KBM-7 (cell line): ENCODE measurements at regions not wholly inside any gene's neighbourhood (a gene's known extent, or its start where the extent isn't known, plus 50 kb on each side); places are given as distances from the start of the nearest gene placed in this dataset.

Experiments used
- DNase-seq: peaks from one replicate; pipeline ENCODE4 v3.0.0-alpha.2; 2015
- in situ Hi-C: fragments of 300-500 bp; cut with MboI; formaldehyde crosslinking; loops from 2 replicates; pipeline ENCODE4 v1.14.3; 2020; ENCODE audit warnings: low sequenced_read_pairs, low pct_unique_long_range_greater_than_20kb, mixed read lengths

- DNase-seq = no peak
- in situ Hi-C loops = no loop called here
Observed at GRCh38 chr7:40918701-40919271, 784.0 kb downstream of the SUGCT start.

- in situ Hi-C loops = no loop called here
- no peak for DNase-seq
Observed at GRCh38 chr7:40916813-40917212, 782.0 kb downstream of the SUGCT start.

- DNase-seq = no peak
- in situ Hi-C loops = no loop called here
Observed at GRCh38 chr7:40915071-40915470, 780.3 kb downstream of the SUGCT start.
